GM12878 (cell line): ENCODE measurements at regions not wholly inside any gene's neighbourhood (a gene's known extent, or its start where the extent isn't known, plus 50 kb on each side); places are given as distances from the start of the nearest gene placed in this dataset.

Source experiments
- ATAC-seq: fragments of 200-7000 bp; cut with Tn5 transposase; 3 replicates; pipeline ENCODE4 v1.9.1; 2020; ENCODE audit warnings: mild to moderate bottlenecking, moderate library complexity
- BruUV-seq: library from RNA; stranded (reverse); fragments of 400-500 nt; replicated peaks from 2 replicates; lab custom pipeline; 2021; lab: Mats Ljungman, UMichigan
- CTCF ChIA-PET: fragments of 300-600 bp; sonication (Branson Sonifier 250); formaldehyde crosslinking; extraction: SDS; loops from one replicate; lab custom pipeline; 2021; ENCODE audit warnings: inconsistent platforms; lab: Yijun Ruan, JAX
- POLR2A ChIA-PET: fragments of 350-600 bp; formaldehyde crosslinking; extraction: SDS; loops from one replicate; lab custom pipeline; 2021; ENCODE audit warnings: inconsistent platforms; lab: Charles Lee
- RAD21 ChIA-PET: fragments of 300-600 bp; sonication (Branson Sonifier 250); formaldehyde crosslinking; loops from one replicate; lab custom pipeline; 2023; ENCODE audit warnings: antibody characterized with exemption; ENCODE audit not compliant: unreplicated experiment; lab: Charles Lee
- SMC1A ChIA-PET: fragments of 300-600 bp; sonication (Branson Sonifier 250); formaldehyde crosslinking; loops from one replicate; lab custom pipeline; 2023; ENCODE audit not compliant: unreplicated experiment, uncharacterized antibody; lab: Charles Lee
- DNase-seq: peaks from one replicate; pipeline ENCODE4 v3.0.0-alpha.2; 2011; ENCODE audit warnings: low read depth, low spot score
- FAIRE-seq: peaks from 3 replicates; lab custom pipeline; 2011; peaks lifted over from hg19 to GRCh38; lab: Jason Lieb, UNC
- H2AFZ ChIP-seq: 2 replicates; pipeline ENCODE4 v1.6.0; 2011; ENCODE audit warnings: low read depth, low read length, control low read depth; ENCODE audit not compliant: control insufficient read depth
- H3K27ac ChIP-seq: 2 replicates; pipeline ENCODE4 v1.5.1; 2011; ENCODE audit warnings: control low read depth; ENCODE audit not compliant: control insufficient read depth, insufficient read depth
- H3K27me3 ChIP-seq, 2 experiments: replicated peaks in 1 of 2; 2 replicates each; pipeline versions ENCODE4 v1.6.0 to v1.6.1; 2011; ENCODE audit warnings: low read length in 1 of 2; ENCODE audit not compliant: control insufficient read depth in 2 of 2, insufficient read depth in 2 of 2
- H3K36me3 ChIP-seq, 2 experiments: 2 replicates each; pipeline ENCODE4 v1.5.1; 2011; ENCODE audit warnings: low read length in 1 of 2; ENCODE audit not compliant: control insufficient read depth in 2 of 2, insufficient read depth in 2 of 2
- H3K4me1 ChIP-seq: 2 replicates; pipeline ENCODE4 v1.6.1; 2011; ENCODE audit warnings: mild to moderate bottlenecking, low read length, moderate library complexity, mixed read lengths; ENCODE audit not compliant: control insufficient read depth, insufficient read depth
- H3K4me2 ChIP-seq: 2 replicates; pipeline ENCODE4 v1.6.0; 2011; ENCODE audit warnings: control low read depth; ENCODE audit not compliant: control insufficient read depth, insufficient read depth
- H3K4me3 ChIP-seq: fragments of 200-600 bp; sonication (generic); 2 replicates; pipeline ENCODE4 v1.5.1; 2016
- H3K79me2 ChIP-seq: 2 replicates; pipeline ENCODE4 v1.6.0; 2011; ENCODE audit warnings: low read length; ENCODE audit not compliant: control insufficient read depth, insufficient read depth
- H3K9ac ChIP-seq: 2 replicates; pipeline ENCODE4 v1.8.0; 2011; ENCODE audit warnings: low read length, control low read depth, mixed read lengths; ENCODE audit not compliant: control insufficient read depth, insufficient read depth
- H3K9me3 ChIP-seq: replicated peaks from 3 replicates; pipeline ENCODE4 v1.5.1; 2011; ENCODE audit warnings: mild to moderate bottlenecking, low read length; ENCODE audit not compliant: control insufficient read depth, insufficient read depth
- H4K20me1 ChIP-seq: 2 replicates; pipeline ENCODE4 v1.6.0; 2011; ENCODE audit not compliant: control insufficient read depth, insufficient read depth
- BMI1 ChIP-seq: fragments of 450-650 bp; IDR thresholded peaks from 2 replicates; pipeline ENCODE4 v1.6.1; 2016; ENCODE audit warnings: mild to moderate bottlenecking, moderate library complexity, borderline replicate concordance
- DPF2 ChIP-seq: fragments of 450-650 bp; IDR thresholded peaks from 2 replicates; pipeline ENCODE4 v1.6.1; 2017; ENCODE audit warnings: mild to moderate bottlenecking
- EED ChIP-seq: sonication (generic); IDR thresholded peaks from 2 replicates; pipeline ENCODE4 v1.6.1; 2016; ENCODE audit warnings: antibody characterized with exemption, low read depth
- EP300 ChIP-seq, 2 experiments: fragments of 150-350 bp in 1 of 2; IDR thresholded peaks; 2 replicates each; pipeline ENCODE4 v1.6.1; 2011 to 2012; ENCODE audit warnings: low read depth in 2 of 2, low read length in 2 of 2, borderline replicate concordance in 1 of 2, improper control_type of control experiment in 1 of 2, inconsistent platforms in 1 of 2; ENCODE audit not compliant: control insufficient read depth in 1 of 2
- ESRRA ChIP-seq: IDR thresholded peaks from 2 replicates; pipeline ENCODE4 v1.6.1; 2012; ENCODE audit warnings: mild to moderate bottlenecking, low read length, improper control_type of control experiment
- MXI1 ChIP-seq: fragments of 150-350 bp; IDR thresholded peaks from 2 replicates; pipeline ENCODE4 v1.6.1; 2011; ENCODE audit warnings: low read depth, mild to moderate bottlenecking, inconsistent platforms, low read length, improper control_type of control experiment
- NR2C2 ChIP-seq: IDR thresholded peaks from 2 replicates; pipeline ENCODE4 v1.6.1; 2011; ENCODE audit warnings: borderline replicate concordance, low read depth; ENCODE audit not compliant: control insufficient read depth, insufficient read length
- in situ Hi-C: fragments of 300-500 bp; cut with MboI; formaldehyde crosslinking; loops from 9 replicates; pipeline ENCODE4 v1.14.3; 2018; ENCODE audit warnings: mixed read lengths
- intact Hi-C: fragments of 100-400 bp; cut with micrococcal nuclease; formaldehyde crosslinking; loops from one replicate; pipeline ENCODE4 v1.14.2; 2022; ENCODE audit not compliant: unreplicated experiment
- TF ChIP-seq, protein P1 (sequence below): IDR thresholded peaks from 2 replicates; pipeline ENCODE4 v1.6.1; 2011; ENCODE audit warnings: borderline replicate concordance, low read depth, mild to moderate bottlenecking, moderate library complexity, mixed read lengths, low read length; ENCODE audit not compliant: insufficient read depth; ENCODE audit errors: extremely low read length
- TF ChIP-seq, protein P2 (sequence below): fragments of 450-650 bp; IDR thresholded peaks from 2 replicates; pipeline ENCODE4 v1.6.1; 2017; ENCODE audit warnings: antibody characterized with exemption, mild to moderate bottlenecking, moderate library complexity

DNA sequence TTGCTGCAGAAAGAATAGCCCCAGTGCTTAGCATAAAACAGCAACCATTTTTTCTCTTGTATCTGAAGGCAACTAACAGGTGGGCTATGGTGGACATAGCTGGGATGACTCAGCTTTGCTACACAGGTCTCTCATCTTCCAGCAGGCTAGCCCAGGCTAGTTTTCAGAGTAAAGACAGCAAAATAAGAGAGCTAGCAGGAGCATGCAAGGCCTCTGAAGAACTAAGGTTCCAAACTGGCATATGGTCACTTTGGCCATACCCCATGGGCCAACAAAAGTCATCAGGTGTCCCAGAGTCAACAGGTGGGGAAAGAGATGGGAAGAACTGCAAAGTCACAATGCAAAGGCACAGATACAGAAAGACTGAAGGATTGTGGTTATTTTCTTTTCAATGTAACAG, 571.6 kb upstream of the MGMT start:
- no peak overlapping the region for H3K9ac ChIP-seq
- H2AFZ ChIP-seq = no peak overlapping the region
- TF ChIP-seq EED = no peak
- TF ChIP-seq, protein P1, sequence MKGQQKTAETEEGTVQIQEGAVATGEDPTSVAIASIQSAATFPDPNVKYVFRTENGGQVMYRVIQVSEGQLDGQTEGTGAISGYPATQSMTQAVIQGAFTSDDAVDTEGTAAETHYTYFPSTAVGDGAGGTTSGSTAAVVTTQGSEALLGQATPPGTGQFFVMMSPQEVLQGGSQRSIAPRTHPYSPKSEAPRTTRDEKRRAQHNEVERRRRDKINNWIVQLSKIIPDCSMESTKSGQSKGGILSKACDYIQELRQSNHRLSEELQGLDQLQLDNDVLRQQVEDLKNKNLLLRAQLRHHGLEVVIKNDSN = no peak
- TF ChIP-seq, protein P2, sequence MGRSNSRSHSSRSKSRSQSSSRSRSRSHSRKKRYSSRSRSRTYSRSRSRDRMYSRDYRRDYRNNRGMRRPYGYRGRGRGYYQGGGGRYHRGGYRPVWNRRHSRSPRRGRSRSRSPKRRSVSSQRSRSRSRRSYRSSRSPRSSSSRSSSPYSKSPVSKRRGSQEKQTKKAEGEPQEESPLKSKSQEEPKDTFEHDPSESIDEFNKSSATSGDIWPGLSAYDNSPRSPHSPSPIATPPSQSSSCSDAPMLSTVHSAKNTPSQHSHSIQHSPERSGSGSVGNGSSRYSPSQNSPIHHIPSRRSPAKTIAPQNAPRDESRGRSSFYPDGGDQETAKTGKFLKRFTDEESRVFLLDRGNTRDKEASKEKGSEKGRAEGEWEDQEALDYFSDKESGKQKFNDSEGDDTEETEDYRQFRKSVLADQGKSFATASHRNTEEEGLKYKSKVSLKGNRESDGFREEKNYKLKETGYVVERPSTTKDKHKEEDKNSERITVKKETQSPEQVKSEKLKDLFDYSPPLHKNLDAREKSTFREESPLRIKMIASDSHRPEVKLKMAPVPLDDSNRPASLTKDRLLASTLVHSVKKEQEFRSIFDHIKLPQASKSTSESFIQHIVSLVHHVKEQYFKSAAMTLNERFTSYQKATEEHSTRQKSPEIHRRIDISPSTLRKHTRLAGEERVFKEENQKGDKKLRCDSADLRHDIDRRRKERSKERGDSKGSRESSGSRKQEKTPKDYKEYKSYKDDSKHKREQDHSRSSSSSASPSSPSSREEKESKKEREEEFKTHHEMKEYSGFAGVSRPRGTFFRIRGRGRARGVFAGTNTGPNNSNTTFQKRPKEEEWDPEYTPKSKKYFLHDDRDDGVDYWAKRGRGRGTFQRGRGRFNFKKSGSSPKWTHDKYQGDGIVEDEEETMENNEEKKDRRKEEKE = no peak
- no peak for TF ChIP-seq MXI1
- TF ChIP-seq NR2C2 = no peak
- TF ChIP-seq BMI1 = no peak
- no peak for TF ChIP-seq EP300 (IDR thresholded peaks at IDR 0.05; ENCODE audit: borderline replicate concordance in 1 of 2, control insufficient read depth in 1 of 2, low read depth in 2 of 2, low read length in 2 of 2)
- TF ChIP-seq DPF2 = no peak
- TF ChIP-seq ESRRA = no peak
- ChIA-PET CTCF (no interaction called here), POLR2A (no interaction called here), RAD21 (no interaction called here), SMC1A (no interaction called here)
- H3K4me2 ChIP-seq = no peak overlapping the region
- no peak overlapping the region for H3K27ac ChIP-seq
- no peaks in the 10 kb centered on the region for H3K79me2 ChIP-seq
- FAIRE-seq = no peak
- intact Hi-C loops (no loop called here), in situ Hi-C loops (no loop called here)
- no peaks in the 10 kb centered on the region for H3K9me3 ChIP-seq
- no peaks in the 10 kb centered on the region for H4K20me1 ChIP-seq
- ATAC-seq = no peak
- H3K36me3 ChIP-seq = no peaks in the 10 kb centered on the region
- BruUV-seq = no TSS peak
- no peaks in the 10 kb centered on the region for H3K27me3 ChIP-seq
- H3K4me1 ChIP-seq = no peaks in the 10 kb centered on the region
- no peak overlapping the region for H3K4me3 ChIP-seq
- DNase-seq = no peak
